Cardiac fibroblast (primary cell): ENCODE measurements at regions not wholly inside any gene's neighbourhood (a gene's known extent, or its start where the extent isn't known, plus 50 kb on each side); places are given as distances from the start of the nearest gene placed in this dataset.

Experiments
- DNase-seq, 2 donors: peaks; one replicate each; pipeline versions ENCODE4 v3.0.0 to v3.0.0-alpha.2; 2010; ENCODE audit warnings: low read depth in 2 of 2
- H3K4me3 ChIP-seq, 2 donors: replicated peaks in 1 of 2; 1 replicate in 1 of 2; 2 replicates in 1 of 2; pipeline ENCODE4 v1.5.1; 2011; ENCODE audit warnings: low read depth in 2 of 2, low read length in 2 of 2, mild to moderate bottlenecking in 2 of 2, moderate library complexity in 1 of 2
- TF ChIP-seq, protein P1 (sequence below): IDR thresholded peaks from one replicate; pipeline ENCODE4 v1.5.1; 2011; ENCODE audit warnings: low read depth, mild to moderate bottlenecking, low read length, inconsistent platforms

DNA sequence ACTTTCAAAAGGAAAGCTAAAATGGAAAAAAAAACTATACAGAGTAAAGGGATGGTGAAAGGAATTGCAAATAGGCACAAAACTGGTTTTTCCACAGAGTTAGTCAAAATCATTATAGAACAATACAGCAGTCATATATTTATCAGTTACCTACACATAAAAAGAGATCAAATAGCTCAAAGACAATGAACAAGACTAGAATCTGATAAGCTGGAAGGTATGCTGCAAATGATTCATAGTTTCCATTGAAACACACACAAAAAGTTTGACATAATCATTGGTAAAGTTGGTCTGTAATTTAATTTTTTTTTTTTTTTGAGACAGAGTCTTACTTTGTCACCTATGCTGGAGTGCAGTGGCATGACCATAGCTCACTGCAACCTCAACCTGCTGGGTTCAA is 92.4 kb upstream of the SGCE start:
- TF ChIP-seq, protein P1, sequence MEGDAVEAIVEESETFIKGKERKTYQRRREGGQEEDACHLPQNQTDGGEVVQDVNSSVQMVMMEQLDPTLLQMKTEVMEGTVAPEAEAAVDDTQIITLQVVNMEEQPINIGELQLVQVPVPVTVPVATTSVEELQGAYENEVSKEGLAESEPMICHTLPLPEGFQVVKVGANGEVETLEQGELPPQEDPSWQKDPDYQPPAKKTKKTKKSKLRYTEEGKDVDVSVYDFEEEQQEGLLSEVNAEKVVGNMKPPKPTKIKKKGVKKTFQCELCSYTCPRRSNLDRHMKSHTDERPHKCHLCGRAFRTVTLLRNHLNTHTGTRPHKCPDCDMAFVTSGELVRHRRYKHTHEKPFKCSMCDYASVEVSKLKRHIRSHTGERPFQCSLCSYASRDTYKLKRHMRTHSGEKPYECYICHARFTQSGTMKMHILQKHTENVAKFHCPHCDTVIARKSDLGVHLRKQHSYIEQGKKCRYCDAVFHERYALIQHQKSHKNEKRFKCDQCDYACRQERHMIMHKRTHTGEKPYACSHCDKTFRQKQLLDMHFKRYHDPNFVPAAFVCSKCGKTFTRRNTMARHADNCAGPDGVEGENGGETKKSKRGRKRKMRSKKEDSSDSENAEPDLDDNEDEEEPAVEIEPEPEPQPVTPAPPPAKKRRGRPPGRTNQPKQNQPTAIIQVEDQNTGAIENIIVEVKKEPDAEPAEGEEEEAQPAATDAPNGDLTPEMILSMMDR, result no peak
- DNase-seq, result no peak
- no peak overlapping the region for H3K4me3 ChIP-seq

DNA sequence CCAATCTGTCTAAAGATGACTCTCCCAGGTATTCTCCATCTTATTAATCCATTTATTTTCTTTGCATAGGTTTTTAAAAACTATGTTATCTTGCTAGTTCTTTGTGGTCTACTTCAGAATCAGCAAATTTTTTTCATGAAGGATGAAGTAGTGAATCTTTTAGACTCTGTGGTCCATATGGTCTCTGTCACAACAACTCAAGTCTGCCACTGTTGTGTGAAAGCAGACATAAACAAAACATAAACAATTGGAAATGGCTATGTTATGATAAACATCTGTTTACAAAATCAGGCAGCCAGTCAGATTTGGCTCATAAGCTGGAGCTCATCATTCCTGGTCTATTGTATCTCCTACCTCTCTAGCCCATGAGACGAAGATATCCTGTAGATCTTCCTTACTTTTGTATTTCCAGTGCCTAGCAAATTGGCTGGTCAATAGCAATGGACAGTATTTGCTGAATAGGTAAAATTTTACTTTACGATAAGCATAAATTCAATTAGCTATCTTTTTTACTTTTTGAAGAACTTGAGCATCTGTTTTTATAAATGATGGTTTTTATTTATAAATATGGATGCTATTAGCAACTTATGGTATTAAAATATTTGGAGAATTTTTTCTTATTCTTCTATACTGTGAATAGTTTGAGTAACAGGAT is 104.6 kb upstream of the SGCE start:
- no peak overlapping the region for H3K4me3 ChIP-seq
- no peak for DNase-seq
- TF ChIP-seq, protein P1, result no peak

DNA sequence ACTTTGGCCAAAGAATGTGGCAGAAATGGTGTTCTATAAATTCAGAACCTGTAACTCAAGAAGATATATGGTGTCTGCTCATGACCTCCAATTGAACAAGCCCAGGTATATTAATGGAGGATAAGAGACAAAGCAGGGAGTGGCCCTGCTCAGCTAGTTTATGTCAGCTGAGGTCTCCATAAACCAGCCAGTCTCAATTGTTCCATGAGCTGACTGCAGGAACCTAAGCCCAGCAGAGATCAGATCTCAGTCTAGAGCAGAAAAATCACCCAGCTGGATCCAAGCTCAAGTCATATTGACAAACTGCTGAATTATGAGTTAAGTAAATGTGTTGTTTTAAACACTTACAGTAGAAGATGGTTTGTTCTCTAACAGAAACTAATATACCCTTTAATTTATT is 105.5 kb upstream of the SGCE start:
- TF ChIP-seq, protein P1, result no peak
- no peak for DNase-seq
- H3K4me3 ChIP-seq, result no peak overlapping the region

DNA sequence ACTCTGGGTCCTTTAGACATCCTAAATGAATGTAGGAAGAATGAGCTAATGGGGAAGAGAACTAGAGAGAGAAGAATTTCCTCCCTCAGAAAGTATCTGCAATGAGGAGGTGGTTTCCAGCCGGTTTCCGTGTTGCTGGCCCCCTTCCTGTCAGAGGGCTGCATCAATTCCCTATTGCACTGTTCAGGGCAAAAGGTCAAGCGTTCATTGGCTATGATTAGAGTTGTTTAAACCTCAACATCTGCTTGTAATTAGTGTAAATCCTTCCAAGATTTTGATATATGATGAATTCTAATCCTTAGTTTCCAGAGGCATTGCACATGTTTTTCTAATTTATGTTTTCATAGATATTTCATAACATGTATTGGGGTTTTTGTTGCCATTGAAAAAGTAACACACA is 107.3 kb upstream of the SGCE start:
- DNase-seq, result peak; percentile 11 to 33
- TF ChIP-seq, protein P1, result no peak
- H3K4me3 ChIP-seq, result no peak overlapping the region

DNA sequence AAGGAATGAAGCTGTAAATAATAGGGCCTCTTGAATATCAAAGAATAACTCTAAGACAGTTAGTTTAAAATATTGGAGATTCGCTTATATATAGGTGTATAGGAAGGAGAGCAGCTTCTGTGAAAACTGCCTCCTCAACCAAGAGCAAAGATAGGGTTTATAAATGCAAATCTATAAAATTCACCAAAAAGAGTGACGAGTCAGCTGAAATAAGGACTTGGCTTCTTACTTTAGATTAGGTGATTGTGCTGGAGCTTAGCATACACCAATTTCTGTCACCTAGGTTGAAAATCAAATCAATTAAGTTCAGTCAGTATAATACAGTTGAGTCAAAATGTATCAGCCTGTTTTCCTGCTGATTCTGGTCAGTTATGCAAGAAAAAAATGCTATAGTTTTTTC is 113.8 kb upstream of the SGCE start:
- H3K4me3 ChIP-seq, result no peak overlapping the region
- DNase-seq, result no peak
- TF ChIP-seq, protein P1, result no peak

DNA sequence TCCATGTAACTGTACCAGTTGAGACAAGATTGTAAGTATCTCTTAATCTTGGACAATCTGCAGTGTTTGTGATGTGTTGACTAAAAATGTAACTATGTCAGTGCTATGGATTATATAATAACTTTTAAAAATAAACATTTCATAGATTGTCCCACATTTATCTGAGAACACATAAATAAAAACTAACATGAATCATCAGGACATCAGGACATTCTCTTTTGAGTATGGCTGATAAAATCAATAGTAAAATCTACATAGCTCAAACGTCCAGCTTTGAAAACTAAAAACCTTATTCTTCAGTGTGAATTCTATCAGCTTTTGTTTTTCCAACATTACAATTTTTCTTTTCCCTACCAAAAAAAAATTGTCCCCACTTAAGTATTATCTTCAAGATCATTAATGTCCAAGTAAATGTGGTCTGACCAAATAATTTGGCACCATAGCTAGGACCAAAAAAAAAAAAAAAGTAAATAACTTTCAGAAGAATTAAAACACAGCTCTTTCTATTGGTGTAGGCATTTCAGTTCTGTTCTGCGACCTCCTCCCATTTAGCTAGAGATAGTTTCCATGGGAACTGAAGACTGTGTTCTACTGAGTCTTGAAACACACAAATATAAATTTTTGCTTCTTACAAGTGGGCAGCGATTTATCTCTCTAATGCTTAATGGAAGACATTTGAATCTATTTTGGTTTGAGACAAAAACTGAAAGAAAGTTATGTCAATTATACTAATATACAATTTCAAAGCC is 123.0 kb upstream of the SGCE start:
- no peak overlapping the region for H3K4me3 ChIP-seq
- peak in 1 of 2 donors; percentile 55 for DNase-seq
- TF ChIP-seq, protein P1, result no peak

DNA sequence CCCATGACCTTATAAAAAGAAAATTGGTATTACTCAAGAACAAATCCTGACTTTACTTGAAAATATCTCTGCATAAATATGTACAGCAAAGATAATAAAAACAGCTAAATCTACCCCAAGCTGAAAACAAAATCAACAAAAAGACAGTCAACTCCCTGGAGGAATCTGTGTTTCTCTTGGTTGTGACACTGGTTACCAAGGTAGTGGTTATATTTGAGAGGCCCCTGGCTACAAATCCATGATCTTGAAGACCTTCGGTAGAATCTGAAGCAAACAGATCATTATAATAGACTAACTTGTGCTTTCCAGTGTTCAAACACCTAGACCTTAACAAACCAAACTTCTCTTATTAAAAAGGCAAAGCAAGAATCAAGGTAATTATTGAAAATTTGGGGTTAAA is 123.9 kb upstream of the SGCE start:
- H3K4me3 ChIP-seq, result no peak overlapping the region
- TF ChIP-seq, protein P1, result no peak
- DNase-seq, result no peak
